ENCODE measurements at regions not wholly inside any gene's neighbourhood (a gene's known extent, or its start where the extent isn't known, plus 50 kb on each side); places are given as distances from the start of the nearest gene placed in this dataset.
A peak's percentile ranks its signal among the peaks of the same experiment; 100 is the strongest.

DNA sequence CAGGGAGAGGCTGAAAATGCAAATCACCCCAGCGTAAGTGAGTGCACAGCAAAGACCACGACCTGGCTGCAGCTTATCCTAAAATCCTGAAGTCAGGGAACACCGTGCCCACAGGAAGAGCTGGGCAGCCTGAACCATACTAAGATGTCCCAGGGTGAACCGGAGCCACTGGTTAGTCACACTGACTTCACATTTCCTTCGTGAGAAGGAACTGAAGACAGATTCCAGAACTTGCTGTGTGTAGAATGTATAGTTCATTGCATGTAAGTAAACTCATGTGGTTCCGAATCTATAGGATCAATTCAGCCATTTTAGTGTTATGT is 84.6 kb upstream of the NDUFV2 start:
- peaks cover 14% of the 10 kb centered on the region for H3K4me1 Mint-ChIP-seq
- Histone ChIP-seq H3K27ac (ENCODE audit: low read length in 2 of 2) (no peak overlapping the region), H3K9ac (ENCODE audit: low read length) (peak overlapping the region; percentile 54), H4K20me1 (ENCODE audit: control insufficient read depth, insufficient read depth, low read length, poor library complexity, severe bottlenecking) (no peaks in the 10 kb centered on the region), H3K36me3 (replicated peaks in 1 of 2; ENCODE audit: control extremely low read depth in 1 of 2, control insufficient read depth in 1 of 2, extremely low read depth in 1 of 2, insufficient read depth in 2 of 2, low read length in 1 of 2) (no peaks in the 10 kb centered on the region), H3K9me3 (ENCODE audit: control extremely low read depth in 1 of 3, control insufficient read depth in 2 of 3, insufficient read depth in 1 of 3, low read length in 2 of 3) (no peaks in the 10 kb centered on the region), H3K4me2 (replicated peaks; ENCODE audit: low read depth, low read length, poor library complexity, severe bottlenecking) (peak overlapping the region; percentile 71), H3K79me2 (ENCODE audit: control insufficient read depth, insufficient read depth, low read length) (no peaks in the 10 kb centered on the region), H2AFZ (ENCODE audit: insufficient read depth, low read depth, low read length, poor library complexity, severe bottlenecking) (peak overlapping the region; percentile 49), H3K4me3 (ENCODE audit: control extremely low read depth in 1 of 5, extremely low read depth in 1 of 5, insufficient read depth in 1 of 5, low read depth in 2 of 5, low read length in 4 of 5) (no peak overlapping the region), H3K4me1 (ENCODE audit: control insufficient read depth in 2 of 2, insufficient read depth in 2 of 2, low read length in 2 of 2) (peaks cover 8 to 13% of the 10 kb centered on the region in 2 donors), H3K27me3 (replicated peaks in 1 of 4; ENCODE audit: control extremely low read depth in 1 of 4, control insufficient read depth in 3 of 4, insufficient read depth in 4 of 4, low read length in 3 of 4) (no peaks in the 10 kb centered on the region)
- WGBS (ENCODE audit: insufficient coverage): 23% methylated on average over 4 of the region's 6 CpGs
- peak overlapping the region; percentile 90 for H3K4me3 Mint-ChIP-seq
- intact Hi-C loops (cut with micrococcal nuclease): no loop called here
- H3K9me3 Mint-ChIP-seq (ENCODE audit: insufficient read depth): peaks cover 3% of the 10 kb centered on the region
- ATAC-seq (ENCODE audit: low read depth) (no peak), DNase-seq (no peak)
- no peaks in the 10 kb centered on the region for H3K27me3 Mint-ChIP-seq
- POLR2A ChIA-PET: no interaction called here
- H3K27ac Mint-ChIP-seq: no peak overlapping the region
- TF ChIP-seq EZH2 (IDR thresholded peaks at IDR 0.05; ENCODE audit: borderline replicate concordance, insufficient read depth, low read depth, low read length, poor library complexity, severe bottlenecking): no peak
- TF ChIP-seq, protein P1, sequence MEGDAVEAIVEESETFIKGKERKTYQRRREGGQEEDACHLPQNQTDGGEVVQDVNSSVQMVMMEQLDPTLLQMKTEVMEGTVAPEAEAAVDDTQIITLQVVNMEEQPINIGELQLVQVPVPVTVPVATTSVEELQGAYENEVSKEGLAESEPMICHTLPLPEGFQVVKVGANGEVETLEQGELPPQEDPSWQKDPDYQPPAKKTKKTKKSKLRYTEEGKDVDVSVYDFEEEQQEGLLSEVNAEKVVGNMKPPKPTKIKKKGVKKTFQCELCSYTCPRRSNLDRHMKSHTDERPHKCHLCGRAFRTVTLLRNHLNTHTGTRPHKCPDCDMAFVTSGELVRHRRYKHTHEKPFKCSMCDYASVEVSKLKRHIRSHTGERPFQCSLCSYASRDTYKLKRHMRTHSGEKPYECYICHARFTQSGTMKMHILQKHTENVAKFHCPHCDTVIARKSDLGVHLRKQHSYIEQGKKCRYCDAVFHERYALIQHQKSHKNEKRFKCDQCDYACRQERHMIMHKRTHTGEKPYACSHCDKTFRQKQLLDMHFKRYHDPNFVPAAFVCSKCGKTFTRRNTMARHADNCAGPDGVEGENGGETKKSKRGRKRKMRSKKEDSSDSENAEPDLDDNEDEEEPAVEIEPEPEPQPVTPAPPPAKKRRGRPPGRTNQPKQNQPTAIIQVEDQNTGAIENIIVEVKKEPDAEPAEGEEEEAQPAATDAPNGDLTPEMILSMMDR (IDR thresholded peaks at IDR 0.05): no peak
- CTCF ChIA-PET: no interaction called here

DNA sequence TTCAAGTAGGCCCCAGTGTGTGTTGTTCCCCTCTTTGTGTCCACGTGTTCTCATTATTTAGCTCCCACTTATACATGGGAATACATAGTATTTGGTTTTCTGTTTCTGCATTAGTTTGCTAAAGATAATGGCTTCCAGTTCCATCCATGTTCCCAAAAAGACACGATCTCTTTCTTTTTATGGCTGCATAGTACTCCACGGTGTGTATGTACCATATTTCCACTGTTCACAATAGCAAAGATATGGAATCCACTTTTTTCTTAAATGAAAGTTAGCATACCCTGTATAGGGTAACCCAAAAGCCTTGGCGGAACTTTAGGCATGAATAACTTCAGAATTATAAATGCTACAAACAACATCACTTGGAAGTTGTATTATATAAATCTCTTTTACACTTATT is 83.4 kb upstream of the NDUFV2 start:
- H3K4me1 ChIP-seq (ENCODE audit: control insufficient read depth in 2 of 2, insufficient read depth in 2 of 2, low read length in 2 of 2): peaks cover 8 to 13% of the 10 kb centered on the region in 2 donors
- TF ChIP-seq EZH2 (IDR thresholded peaks at IDR 0.05; ENCODE audit: borderline replicate concordance, insufficient read depth, low read depth, low read length, poor library complexity, severe bottlenecking): no peak
- TF ChIP-seq, protein P1 (IDR thresholded peaks at IDR 0.05): no peak
- no peak overlapping the region for H3K4me2 ChIP-seq (replicated peaks; ENCODE audit: low read depth, low read length, poor library complexity, severe bottlenecking)
- H3K27ac ChIP-seq (ENCODE audit: low read length in 2 of 2): no peak overlapping the region
- ATAC-seq (ENCODE audit: low read depth) (no peak), DNase-seq (no peak)
- intact Hi-C loops (cut with micrococcal nuclease): no loop called here
- H3K27me3 ChIP-seq (replicated peaks in 1 of 4; ENCODE audit: control extremely low read depth in 1 of 4, control insufficient read depth in 3 of 4, insufficient read depth in 4 of 4, low read length in 3 of 4): no peaks in the 10 kb centered on the region
- Mint-ChIP-seq H3K4me1 (peaks cover 14% of the 10 kb centered on the region), H3K4me3 (no peak overlapping the region), H3K9me3 (ENCODE audit: insufficient read depth) (peaks cover 3% of the 10 kb centered on the region), H3K27me3 (no peaks in the 10 kb centered on the region), H3K27ac (no peak overlapping the region)
- H3K4me3 ChIP-seq (ENCODE audit: control extremely low read depth in 1 of 5, extremely low read depth in 1 of 5, insufficient read depth in 1 of 5, low read depth in 2 of 5, low read length in 4 of 5): no peak overlapping the region
- no peak overlapping the region for H3K9ac ChIP-seq (ENCODE audit: low read length)
- ChIA-PET POLR2A (no interaction called here), CTCF (interaction anchor here (0.8 kb wide), 1 partner anchor 36 kb away, joined by 3 read pairs; no protein-coding TSS in a partner anchor)
- H4K20me1 ChIP-seq (ENCODE audit: control insufficient read depth, insufficient read depth, low read length, poor library complexity, severe bottlenecking): no peaks in the 10 kb centered on the region
- no peaks in the 10 kb centered on the region for H3K79me2 ChIP-seq (ENCODE audit: control insufficient read depth, insufficient read depth, low read length)
- no peaks in the 10 kb centered on the region for H3K9me3 ChIP-seq (ENCODE audit: control extremely low read depth in 1 of 3, control insufficient read depth in 2 of 3, insufficient read depth in 1 of 3, low read length in 2 of 3)
- no peak overlapping the region for H2AFZ ChIP-seq (ENCODE audit: insufficient read depth, low read depth, low read length, poor library complexity, severe bottlenecking)
- no CpG with 5 or more reads among the region's 4 CpGs for WGBS (ENCODE audit: insufficient coverage)
- no peaks in the 10 kb centered on the region for H3K36me3 ChIP-seq (replicated peaks in 1 of 2; ENCODE audit: control extremely low read depth in 1 of 2, control insufficient read depth in 1 of 2, extremely low read depth in 1 of 2, insufficient read depth in 2 of 2, low read length in 1 of 2)
